ENCODE measurements at regions not wholly inside any gene's neighbourhood (a gene's known extent, or its start where the extent isn't known, plus 50 kb on each side); places are given as distances from the start of the nearest gene placed in this dataset.

DNA sequence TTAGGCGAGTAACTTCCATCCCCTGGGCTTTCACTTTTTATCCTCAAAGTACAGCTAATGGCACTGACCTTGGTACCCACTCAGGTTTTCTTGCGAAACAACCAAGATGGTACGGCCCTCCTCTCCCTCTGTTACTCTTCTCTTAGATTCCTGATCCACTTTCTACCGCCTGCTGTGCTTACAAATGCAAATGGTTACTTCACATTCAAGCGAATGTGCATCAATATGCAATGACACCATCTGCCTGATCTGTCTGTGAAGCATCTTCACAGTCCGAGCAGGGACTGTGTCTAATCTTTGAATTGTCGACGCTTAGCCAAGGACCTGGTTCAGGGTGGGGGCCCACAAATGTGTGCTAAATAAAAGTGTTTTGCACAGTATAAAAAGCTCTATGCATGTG is 112.2 kb downstream of the TRIB2 start:
- DNase-seq: no peak

DNA sequence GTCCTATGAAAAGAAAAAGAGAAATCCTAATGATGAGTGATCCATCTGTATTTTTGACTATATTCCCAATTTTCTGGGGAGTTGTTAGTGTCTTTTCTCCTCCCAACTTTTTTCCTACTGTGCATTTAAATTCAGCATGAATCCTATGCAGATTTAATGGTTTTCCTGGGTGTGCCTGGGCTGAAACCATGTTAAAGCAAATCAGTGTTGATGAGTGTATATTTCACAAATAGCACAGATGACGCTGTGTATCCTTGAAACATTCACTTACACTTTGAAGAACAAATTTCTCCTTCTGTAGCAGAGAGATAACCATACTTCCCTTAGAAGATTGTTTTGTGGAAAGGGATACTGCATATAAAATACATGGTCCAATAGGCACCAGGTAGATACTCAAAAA is 114.3 kb downstream of the TRIB2 start:
- no peak for DNase-seq

DNA sequence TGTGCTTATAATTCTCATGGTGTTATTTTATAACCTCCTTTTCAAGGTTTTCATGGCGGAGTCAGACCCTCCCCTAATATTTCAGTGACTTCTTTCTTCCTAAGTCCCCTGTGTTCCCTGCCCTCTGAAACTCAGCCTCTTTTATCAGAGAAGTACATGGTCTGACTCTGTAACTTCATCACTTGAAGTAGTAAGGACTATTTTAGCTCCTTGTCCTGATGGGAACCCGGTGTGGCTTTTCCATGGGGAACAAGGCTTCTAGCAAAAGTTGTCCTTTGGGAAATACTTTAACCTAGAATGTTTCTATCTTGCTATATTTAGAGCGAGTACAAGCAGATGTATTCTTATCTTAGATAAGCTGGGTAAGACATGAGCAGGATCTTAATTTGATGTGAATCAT is 117.5 kb downstream of the TRIB2 start:
- DNase-seq: no peak

DNA sequence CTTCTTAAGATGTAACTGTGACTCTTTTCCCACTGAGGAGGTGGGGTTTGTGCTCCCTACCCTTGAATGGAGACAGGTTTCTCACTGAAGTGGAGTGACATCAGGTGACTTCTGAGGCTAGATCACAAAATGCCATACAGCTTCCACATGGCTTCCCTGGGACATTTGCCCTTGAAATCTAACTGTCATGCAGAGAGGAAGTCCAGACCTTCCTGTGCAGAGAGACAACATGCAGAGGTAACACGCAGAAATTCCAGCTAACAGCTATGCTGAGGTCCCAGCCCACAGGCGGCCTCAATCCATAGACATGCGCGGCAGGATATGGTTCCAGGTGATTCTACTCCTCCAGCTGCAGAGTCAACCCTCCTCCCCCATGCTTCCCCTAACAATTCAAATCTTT is 119.0 kb downstream of the TRIB2 start:
- no peak for DNase-seq

DNA sequence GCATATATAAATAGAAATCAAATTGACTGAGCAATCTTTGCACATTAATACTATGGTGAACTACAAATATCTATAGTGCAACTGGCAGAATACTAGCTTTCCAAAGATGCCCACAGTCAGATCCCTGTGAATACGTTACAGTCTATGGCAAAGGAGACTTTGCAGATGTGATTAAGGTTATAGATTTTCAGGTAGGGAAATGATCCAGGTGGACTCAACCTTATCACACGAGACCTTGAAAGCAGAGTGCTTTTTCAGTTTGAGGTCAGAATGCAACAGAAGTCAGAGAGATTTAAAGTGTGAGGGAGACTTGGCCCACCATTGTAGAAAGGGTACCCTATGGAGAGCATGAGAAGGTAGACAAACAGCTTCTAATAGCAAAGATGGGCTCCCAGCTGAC is 122.6 kb downstream of the TRIB2 start:
- DNase-seq: no peak

DNA sequence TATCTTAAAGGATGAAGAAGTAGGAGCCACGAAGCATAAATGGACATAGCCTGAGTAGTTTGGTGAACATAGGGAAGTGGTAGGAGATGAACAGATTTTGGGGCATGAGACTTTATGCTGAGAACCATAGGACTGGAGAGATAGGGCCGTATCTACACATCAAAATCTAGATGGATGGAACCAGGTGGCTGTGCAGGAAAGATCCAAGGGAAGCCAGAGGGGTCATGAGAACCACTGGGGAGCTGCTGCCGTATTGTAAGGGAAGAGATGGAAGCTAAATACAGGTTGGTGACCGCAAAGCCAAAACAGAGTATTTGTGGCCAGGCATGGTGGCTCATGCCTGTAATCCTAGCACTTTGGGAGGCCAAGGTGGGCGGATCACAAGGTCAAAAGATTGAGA is 124.3 kb downstream of the TRIB2 start:
- no peak for DNase-seq

DNA sequence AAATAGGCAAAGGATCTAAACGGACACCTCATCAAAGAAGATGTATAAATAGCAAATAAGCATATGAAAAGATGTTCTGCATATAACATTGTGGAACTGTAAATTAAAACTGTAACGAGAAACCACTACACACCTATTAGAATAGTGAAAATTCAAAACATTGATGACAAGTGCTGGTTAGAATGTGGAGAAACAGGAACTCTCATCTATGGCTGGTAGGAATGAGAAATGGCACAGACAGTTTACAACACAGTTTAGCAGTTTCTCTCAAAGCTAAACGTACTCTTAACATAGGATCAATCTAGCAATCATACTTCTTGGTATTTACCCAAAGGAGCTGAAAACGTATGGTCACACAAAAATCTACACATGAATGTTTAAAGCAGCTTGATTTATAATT is 126.2 kb downstream of the TRIB2 start:
- no peak for DNase-seq

DNA sequence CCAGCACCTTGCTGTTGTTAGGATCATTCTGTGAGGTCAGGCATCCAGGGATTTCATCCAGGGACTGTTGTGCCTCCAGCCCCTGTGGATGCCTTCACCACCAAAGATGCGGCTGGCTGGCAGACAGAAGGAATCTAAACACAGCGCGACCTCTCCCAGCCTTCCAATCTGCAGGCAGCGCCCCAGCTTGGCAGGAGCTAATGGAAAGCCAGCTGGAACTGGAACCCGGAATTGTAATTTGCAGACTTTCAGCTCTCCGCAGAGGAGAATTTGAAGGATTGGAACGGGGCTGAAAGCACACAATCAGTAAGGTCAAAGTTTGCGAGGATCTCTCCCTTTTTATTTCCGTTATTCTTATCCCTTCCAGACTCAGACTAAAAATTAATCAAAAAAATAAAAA is 127.8 kb downstream of the TRIB2 start:
- no peak for DNase-seq

DNA sequence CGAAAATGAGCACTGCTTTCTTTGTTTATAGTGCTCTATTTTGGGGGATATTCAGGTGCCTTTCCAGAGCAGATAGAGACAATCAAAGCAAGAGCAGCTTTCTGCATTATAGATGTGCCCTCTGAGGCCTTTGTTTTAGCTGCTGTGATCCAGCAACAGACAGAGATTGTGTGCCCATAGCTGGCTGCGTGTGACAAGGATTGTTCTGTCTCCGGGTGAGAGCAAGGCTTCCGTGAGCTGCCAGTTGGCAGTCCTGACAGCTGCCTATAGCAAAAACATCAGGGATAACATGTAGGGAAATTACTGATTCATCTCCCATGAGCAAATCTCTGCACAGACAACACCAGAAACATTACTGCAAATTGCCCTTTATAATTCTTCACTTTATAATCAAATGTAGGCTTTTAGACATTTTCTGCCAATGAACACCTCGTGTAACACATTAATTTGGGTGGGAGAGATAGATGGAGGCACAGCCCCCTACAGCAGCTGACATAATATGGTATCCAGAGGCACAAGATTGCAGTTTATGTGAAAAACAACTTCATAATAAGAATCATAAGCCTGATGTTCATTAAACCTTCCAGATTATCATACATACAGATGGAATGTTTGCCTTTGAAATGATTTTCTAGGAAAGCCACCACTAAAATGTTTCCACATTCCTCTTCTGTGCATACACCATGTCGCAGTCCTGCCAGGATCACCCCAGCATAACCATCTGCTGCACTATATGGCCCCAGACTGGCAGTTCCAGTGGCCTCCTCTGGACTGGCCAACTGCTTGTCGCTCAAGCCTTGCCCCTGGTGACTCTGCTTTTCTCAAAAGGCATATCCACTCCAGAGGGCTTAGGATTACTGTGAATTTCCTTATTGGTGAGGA is 131.2 kb downstream of the TRIB2 start:
- DNase-seq: no peak

DNA sequence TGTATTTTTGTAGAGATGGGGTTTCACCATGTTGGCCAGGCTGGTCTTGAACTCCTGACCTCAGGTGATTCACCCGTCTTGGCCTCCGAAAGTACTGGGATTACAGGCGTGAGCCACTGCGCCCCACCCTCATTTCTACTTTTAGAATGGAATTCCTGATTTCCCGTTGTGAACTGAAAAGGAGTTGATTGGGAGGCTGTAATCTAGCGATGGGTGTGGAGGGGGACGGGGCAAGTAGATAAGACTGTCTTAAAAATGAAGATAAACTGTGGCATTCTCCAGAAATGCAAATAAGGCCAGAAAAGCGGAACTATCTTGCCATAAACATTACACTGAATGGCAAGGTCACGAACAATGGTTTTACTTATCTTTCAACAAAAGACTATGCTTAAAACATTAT is 135.4 kb downstream of the TRIB2 start:
- no peak for DNase-seq

DNA sequence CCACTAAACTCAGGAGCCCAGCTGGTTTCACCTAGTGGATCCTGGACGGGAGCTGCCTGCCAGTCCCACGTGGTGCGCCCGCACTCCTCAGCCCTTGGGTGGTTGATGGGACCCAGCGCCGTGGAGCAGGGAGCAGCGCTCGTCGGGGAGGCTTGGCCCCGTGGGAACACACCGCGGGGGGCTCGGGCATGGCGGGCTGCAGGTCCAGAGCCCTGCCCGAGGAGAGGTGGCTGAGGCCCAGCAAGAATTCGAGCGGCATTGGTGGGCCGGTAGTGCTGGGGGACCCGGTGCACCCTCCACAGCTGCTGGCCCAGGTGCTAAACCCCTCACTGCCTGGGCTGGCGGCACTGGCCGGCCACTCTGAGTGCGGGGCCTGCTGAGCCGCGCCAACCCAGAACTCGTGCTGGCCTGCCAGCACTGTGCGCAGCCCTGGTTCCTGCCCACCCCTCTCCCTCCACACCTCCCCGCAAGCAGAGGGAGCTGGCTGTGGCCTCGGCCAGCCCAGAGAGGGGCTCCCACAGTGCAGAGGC is 137.3 kb downstream of the TRIB2 start:
- no peak for DNase-seq

DNA sequence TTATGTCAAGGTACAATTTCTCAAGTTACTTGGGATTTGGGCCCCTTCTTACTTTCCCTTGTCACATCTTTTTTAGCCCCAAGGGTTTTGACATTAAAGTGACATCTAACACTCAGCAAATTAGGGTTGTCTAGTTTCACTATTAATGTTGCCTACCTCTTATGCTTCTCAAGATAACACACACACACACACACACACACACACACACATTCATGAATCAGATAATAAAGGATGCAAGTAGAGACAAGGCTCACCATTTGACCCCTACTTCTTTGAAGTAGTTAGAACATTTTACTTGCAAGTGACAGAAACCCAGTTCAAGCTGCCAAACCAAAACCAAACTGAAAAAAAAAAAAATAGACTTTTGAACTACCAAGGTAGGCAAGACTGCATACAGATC is 138.8 kb downstream of the TRIB2 start:
- DNase-seq: peak; percentile 20

DNA sequence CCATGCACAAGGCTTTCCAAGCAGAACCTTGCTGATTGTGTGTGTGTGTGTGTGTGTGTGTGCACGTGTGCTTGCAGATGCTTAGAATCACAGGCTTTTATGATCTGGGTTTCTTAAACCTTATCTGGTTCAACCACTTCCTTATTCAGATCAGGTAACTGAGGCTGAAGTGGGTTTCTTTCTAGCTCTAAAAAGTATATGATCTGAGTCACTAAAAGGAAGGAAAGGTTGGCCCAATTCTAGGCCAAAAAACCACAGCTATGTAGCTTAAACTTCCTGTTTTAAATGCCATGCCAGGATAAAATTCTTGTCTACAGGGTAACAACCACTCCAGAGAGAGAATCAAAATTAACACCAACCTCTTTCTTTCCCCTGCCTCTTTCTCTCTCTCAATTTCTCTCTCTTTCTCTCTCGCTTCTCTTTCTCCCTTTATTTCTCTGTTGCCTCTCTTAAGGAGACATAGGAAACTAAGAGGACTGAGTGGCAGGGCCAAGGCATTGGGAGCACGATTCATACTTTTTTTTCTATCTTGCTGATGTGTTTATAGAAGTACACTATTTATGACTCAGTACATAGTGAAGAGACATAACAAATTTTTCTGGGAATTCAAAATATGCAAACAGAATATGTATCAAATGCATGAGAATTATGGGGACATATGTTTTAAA is 140.3 kb downstream of the TRIB2 start:
- peak; percentile 27 for DNase-seq

DNA sequence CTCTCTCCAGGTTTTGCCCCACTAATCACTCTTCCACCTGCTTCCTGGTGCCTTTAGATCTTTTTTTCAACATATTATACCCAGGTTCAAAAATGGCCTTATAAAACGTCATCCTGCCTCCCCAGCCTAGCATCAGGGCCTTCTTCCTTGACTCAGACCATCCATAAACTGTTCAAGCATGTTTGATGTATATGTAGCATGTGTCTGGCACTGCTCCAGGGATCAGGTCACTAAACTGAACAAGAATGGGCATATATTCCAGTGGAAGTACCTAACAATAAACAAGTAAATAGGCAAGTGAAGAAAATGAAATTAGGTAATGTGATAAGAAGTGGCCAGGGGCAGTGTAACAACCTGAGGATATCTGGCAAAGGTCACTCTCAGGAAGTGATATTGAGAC is 141.2 kb downstream of the TRIB2 start:
- DNase-seq: no peak

DNA sequence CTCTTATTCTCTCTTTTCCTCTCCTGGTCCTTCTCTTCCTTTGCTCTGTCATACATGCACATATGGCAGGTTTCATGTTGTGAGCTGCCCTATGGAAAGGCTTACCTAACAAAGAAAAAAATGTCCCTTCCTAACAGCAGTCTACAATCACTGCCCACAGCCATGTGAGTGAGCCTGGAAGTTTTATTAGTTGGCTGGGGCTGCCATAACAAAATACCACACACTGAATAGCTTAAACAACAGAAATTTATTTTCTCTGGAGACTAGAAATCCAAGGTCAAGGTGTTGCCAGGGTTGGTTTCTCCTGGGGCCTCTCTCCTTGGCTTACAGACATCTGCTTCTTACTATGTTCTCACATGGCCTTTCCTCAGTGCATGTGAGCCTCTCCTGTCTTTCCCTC is 142.1 kb downstream of the TRIB2 start:
- no peak for DNase-seq

DNA sequence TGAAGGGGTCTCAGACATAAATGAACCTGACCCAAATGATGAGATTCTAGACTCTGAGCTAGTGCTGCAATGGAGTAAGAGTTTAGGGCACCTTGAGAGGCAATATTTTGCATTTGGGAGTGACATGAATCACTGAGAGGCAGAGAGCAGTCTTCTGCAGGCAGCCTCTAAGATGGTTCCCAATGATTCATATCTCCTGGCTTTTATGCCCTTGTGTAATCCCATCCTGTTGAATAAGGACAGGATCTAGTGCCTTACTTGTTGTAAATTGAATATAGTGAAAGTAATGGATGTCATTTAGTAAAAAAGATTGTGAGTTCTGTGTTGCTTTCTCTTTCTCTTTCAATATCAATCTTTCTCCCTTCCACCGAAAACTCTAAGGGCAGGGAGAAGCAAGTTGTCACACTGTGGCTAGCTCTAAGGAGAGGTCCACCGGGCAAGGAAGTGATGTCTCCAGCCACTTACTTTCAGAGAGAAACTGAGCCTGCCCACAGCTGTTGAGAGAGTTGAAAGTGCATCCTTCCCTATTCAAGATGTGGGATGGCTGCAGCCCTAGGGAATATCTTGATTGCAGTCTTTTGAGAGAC is 144.7 kb downstream of the TRIB2 start:
- DNase-seq: peak; percentile 10

DNA sequence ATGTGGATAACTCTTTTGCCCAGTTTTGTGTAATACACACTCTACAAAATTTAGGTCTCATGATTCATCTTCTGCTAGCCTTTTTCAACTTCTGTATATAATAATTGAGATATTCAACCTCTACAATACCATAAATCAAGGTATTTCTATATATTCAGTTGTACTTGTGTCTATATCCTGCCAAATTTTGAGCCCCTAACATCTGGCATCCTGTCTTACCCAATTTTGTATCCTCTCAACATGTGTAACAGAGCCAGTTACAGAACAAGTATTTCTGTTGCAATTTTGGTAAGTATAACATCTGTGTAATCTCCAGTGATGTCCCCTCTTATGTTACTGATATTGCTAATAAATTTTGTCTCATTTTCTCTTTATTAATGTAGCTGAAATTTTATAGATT is 145.8 kb downstream of the TRIB2 start:
- DNase-seq: no peak

DNA sequence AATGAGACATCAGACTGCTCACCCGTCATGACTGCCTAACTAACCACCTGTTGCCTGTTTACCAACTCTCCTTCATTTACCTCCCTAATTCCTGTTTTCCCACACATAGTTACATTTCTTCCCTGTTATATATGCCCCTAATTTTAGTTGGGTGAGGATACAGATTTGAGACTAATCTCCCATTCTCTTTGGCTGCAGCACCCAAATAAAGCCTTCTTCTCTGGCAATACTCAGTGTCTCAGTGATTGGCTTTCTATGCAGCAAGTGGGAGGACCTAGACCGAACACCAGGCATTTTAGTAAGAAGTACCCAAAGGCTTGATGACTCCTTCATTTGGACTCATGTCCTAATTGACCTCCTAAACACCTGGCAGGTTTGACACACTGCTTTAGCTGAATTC is 147.2 kb downstream of the TRIB2 start:
- no peak for DNase-seq

DNA sequence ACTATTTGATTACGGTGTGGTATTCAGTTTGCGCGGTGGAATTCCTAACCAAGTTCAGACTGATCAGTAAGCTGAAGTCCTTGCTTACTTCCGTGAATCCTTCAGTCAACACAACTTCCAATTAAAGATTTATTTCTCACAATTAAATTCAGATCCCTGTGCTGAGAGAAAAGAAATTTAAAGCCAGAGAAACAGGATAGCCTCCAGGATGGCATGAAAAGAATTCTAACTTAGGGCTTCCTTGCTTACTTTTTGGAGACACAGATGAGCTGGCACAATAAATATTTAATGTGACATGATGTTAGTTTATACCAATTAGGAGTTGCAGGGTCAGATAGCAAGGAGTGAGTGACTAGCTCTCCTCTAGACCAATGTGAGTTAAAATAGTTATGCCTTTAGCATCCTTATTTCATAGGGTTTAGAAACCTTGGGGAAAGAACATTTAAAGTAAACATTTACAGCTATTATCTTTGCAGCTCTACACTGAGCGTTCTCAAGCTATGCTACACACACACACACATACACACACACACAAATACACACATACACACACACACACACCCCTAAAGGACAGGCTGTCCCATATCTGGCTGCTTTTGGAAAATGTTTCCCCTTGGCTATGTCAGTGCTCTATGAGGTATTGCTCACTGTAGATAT is 151.0 kb downstream of the TRIB2 start:
- no peak for DNase-seq

DNA sequence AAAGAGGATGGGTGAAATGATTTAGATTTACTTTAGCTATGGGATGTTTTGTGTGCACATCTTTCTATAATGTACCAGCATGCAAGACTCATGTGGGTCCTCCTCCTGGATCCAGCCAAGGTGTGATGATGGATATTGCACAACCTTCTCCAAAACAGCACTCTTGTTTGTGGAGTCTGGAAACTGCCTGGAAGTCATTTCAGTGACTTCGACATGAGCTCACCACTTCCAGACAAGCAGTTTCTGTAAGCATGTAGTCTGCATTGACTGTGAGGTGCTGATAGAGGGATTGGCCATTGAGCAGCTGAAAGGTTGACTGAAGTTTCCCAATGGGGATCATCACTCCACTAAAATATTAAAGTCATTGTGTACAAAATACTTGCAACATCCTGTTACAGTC is 154.0 kb downstream of the TRIB2 start:
- no peak for DNase-seq

DNA sequence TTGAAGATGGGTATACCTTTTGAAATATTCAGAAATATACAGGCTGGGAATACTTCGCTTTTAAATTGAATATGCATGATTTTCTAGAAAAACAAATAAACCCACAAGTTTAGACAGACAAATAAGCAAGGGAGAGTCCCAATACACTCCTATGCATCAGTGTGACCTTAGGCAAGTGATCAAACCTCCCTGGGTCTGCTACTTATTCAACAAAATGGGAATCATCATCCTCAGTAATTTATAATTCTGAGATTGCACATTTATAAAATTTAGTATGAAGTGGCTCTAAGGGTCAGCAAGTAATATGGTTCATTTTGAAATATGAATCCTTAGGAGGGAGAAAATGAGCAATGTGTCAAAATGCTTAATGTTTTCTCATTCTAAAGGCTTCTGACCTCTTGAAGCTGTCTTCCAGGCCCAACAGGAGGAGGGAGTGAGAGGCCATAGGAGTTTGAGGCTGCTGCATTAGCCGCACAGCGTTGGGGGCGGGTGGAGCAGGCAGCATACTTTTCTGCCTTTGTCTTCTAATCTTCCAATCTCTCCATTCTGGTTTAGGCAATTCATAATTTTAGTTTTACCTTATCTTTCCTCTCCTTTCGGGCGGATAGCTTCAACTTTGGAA is 155.1 kb downstream of the TRIB2 start:
- no peak for DNase-seq

DNA sequence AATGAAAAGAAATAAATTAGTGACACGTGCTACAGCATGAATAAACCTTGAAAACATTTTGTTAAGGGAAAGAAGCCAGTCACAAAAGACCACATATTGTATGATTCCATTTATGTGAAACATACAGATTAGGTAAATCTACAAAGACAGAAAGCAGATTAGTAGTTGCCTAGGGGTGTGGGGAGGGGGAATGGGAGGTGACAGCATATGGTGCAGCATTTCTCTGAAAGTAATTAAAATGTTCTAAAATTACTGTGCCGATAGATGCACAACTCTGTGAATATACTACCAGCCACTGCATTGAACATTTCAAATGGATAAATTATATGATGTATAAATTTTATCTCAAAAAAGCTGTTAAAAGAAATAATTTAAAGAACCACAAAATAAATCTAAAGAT is 161.0 kb downstream of the TRIB2 start:
- DNase-seq: no peak

DNA sequence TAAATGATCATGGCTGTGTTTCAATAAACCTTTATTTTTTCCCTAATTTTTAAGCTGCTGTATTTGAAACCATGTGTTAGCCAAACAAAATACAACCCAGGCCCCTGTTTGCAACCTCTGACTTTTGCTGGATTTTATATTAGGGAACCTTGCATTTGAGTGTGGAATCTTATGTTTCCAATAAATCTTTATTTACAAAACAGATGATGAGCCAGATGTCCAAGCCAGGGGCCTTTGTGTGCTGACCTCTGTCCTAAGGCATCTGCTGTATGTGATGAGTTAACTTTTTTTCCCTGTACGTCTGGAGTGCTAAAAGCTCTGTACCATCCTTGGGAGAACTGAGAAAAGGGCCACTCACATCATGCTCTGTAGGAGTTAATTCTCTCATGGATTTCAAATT is 162.9 kb downstream of the TRIB2 start:
- DNase-seq: no peak

All from stimulated activated CD4-positive, alpha-beta T cell treated with anti-CD3 and anti-CD28 coated beads, Interleukin-15, amount 100 ng/mL, for 24 hours (primary cell).